Breast epithelium (tissue), 3 donors: ENCODE measurements at regions not wholly inside any gene's neighbourhood (a gene's known extent, or its start where the extent isn't known, plus 50 kb on each side); places are given as distances from the start of the nearest gene placed in this dataset.

Experiments
- CTCF ChIP-seq, 3 donors: fragments of 450-650 bp; IDR thresholded peaks; one replicate each; pipeline ENCODE4 v1.5.1; 2016 to 2017; ENCODE audit warnings: antibody characterized with exemption in 3 of 3, mild to moderate bottlenecking in 3 of 3, moderate library complexity in 3 of 3
- POLR2AphosphoS5 ChIP-seq, 3 donors: sonication (generic); formaldehyde crosslinking; IDR thresholded peaks; one replicate each; pipeline ENCODE4 v1.6.1; 2017; ENCODE audit warnings: antibody characterized with exemption in 3 of 3

GRCh38 chr20:39108746-39109145, 146.6 kb downstream of the DHX35 start:
- TF ChIP-seq CTCF (IDR thresholded peaks at IDR 0.05) (no peak), POLR2AphosphoS5 (IDR thresholded peaks at IDR 0.05) (no peak)
